HG03571 (cell line): ENCODE measurements at regions not wholly inside any gene's neighbourhood (a gene's known extent, or its start where the extent isn't known, plus 50 kb on each side); places are given as distances from the start of the nearest gene placed in this dataset.
"Not testable (repeated sequence)": the region's sequence is repeated elsewhere in the genome, so short reads cannot be mapped to it uniquely, and the experiment has no call there.

ENCODE experiments used
- ATAC-seq: cut with Tn5 transposase; IDR thresholded peaks from one replicate; pipeline ENCODE4 v1.9.1; 2021; ENCODE audit not compliant: unreplicated experiment

- ATAC-seq, result no peak
Observed at GRCh38 chr1:14334336-14335176, 263.9 kb upstream of the KAZN start.

DNA sequence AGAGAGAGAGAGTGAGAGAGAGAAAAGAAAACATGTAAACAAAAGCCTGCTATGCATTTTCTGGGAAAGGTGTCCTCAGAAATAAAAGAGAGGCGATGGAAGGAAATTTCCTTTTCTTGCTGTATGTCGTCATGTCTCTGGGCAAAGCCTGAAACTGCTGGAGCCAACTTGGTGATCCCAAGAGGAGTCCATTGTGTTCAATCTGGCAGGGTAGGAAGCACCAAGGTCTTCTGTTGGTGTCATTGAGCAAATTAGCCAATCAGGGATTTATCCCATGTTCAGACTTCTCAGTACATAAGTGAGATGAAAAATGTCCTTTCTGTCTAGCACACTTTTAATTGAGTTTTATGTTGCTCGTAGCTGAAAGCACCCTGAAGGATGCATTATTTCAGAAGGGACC lies 260.0 kb upstream of the KAZN start:
- ATAC-seq, result no peak

DNA sequence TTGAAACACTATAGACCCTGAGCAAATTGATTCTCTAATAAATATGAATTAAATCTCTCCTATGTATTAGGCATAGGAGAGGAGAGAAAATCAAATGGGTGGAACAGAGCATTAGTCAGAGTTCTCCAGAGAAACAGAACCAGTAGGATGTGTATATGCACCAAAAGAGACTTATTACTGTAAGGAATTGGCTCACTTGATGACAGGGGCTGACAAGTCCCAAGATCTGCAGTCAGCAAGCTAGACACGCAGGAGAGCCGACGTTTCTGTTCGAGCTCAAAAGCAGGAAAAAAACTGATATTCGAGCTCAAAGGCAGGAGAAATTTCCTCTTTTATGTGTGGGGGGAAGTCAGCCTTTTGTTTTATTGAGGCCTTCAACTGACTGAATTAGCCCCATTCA lies 259.2 kb upstream of the KAZN start:
- ATAC-seq, result no peak

- ATAC-seq, result no peak
Observed at GRCh38 chr1:14340002-14340785, 258.3 kb upstream of the KAZN start.

DNA sequence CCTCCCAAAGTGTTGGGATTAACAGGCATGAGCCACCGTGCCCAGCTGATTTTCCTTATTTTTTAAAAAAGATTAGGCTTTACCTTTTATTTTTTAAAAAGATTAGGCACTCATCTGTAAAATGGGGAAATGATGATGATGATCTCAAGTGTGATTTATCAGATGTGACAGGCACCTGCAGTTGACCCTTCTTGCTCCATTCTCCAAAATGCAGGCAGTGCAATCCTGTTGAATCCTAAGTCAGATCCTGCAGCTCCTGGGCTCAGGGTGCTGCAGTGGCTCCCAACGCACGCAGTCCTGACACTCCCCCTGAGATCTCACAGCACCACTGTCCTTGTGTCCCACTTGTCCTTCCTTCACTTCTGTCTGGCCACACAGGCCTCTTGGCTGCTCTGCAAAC lies 257.3 kb upstream of the KAZN start:
- no peak for ATAC-seq

GRCh38 chr1:14345946-14346550 lies 252.4 kb upstream of the KAZN start:
- ATAC-seq, result no peak

GRCh38 chr1:14347186-14347585 lies 251.3 kb upstream of the KAZN start:
- ATAC-seq, result no peak

GRCh38 chr1:14347776-14348175 lies 250.7 kb upstream of the KAZN start:
- no peak for ATAC-seq

DNA sequence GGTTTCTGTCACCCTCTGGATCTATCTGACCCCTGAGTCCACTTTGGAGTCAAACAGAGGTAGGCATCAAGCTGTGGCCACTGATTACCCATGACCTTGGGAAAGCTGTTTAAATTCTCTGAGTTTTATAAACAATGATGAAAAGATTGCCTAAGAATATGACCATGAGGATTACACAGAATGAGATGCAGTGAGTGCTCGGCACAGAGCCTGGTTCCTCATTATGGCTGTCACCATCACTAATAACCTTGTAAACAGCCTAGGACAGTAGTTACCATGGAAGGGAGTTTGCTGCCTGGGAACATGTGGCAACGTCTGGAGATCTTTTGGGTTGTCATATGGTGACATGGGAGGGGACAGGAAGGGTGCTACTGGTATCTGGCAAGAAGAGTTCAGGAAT lies 248.3 kb upstream of the KAZN start:
- no peak for ATAC-seq

GRCh38 chr1:14352897-14353296 lies 245.6 kb upstream of the KAZN start:
- no peak for ATAC-seq

GRCh38 chr1:14361005-14361404 lies 237.5 kb upstream of the KAZN start:
- not testable (repeated sequence) for ATAC-seq

- no peak for ATAC-seq
Observed at GRCh38 chr1:14362331-14362730, 236.2 kb upstream of the KAZN start.

GRCh38 chr1:14363036-14363590 lies 235.4 kb upstream of the KAZN start:
- ATAC-seq, result no peak

DNA sequence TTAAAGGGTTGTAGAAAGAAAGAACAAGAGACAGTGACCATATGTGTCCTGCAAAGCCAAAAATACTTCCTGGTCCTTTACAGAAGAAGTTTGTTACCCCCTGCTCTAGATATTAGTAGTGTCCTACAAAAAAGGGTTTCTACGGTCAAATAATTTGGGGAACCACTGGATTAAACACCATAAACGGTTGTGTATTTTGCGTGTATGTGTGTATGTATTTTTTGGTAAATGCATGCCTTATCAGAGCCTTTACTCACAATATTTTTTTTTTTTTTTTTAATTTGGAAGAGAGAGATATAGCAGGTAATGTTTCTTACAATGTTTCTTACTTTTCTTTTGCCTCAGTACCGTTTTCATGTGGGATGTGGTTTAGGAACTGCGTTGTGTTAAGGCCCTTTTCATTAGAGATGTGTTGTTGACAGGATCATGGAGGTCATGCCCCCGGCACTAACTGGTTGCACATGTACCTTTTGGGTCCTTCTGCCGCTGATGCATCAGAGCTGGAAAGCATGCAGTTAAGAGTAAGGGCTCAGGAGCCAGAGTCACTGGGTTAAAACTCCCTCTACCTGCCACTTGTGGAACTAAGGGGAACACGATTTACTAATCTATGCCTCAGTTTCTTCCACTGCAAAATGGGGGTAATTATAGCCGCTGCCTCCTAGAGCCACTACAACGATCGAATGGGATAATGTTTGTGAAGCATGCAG lies 234.6 kb upstream of the KAZN start:
- no peak for ATAC-seq

DNA sequence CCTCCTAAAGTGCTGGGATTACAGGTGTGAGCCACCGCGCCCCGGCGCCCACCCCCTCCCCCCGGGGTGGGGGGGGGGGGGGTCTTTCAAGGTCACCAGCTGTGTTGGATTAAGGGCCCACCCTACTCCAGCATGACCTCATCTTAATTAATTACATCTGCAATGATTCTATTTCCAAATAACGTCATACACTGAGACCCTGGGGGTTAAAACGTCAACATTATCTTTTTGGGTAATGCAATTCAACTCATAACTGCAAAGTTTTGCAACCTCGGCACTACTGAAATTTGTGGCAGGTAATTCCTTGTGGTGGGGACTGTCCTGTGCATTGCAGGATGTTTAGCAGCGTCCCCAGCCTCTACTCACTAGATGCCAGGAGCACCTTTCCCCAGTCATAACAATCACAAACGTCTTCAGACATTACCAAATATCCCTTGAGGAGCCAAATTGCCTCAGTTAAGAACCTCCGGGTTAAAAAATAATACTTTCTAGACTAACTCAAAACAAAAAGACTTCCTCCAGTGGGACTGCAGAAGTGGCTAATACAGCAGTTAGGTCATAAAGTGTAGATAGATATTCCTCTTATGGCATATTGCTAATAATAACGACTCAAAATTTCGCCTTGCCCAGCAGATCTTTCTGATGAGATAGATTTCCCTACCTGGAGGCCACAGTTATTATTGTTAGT lies 233.0 kb upstream of the KAZN start:
- ATAC-seq, result no peak

DNA sequence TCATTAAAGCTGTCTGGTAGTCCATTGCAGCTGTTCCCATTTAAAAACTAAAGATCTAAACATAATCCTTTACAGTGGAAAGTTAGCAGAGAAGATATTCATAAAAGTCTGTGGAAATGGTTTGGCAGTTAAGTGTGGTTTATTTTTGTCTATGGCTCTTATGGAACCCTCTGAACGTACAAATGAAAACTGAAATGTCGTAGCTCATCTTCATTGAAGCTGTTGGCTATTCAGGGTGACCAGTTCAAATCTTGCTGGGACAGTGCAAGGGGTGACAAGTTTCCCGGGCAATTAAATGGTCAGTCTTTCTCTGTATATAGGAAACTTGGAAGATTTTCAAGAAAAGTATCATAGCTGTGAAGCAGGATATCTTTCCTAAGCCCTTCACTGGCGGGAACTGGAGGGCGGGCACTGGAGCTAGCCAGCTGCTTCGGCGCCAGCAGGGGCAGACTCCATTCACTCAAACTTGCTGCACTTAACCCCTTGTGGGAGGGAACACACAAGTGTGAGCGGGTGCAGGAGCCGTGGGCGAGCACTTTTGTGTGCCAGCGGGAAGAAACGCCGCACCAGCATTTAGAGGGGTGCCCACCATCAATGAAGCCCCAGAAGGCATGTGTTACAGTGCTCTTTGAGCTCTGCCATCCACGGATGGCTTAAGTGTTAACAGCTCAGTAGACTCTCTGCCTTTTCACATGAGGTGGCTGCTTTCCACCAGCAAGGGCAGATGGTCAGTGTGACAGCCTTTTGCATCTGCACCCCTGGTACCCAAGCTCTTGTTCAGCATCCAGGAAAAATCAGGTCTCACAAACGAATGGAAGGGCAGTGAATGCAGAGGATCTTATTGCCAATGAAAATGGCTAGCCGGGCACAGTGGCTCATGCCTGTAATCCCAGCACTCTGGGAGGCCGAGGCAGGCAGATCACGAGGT lies 232.1 kb upstream of the KAZN start:
- no peak for ATAC-seq

DNA sequence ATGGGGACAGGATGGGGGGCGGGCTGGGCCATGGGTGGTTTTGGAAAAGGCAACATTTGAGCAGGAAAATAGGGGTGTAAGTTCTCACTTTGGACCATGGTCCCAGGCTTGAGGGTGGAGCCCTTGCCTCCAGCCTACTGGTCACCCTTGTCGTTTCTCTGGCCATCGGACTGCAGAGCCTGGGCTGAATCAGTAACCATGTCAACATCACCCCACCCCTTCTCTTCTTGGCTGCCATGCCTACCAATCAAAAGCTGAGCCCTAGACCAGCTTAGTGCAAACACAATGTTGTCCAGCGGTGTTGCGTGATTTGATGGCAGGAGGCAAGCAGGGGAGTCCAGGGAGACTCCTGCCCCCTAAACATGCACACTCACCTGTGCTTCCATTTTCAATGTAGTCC lies 231.0 kb upstream of the KAZN start:
- no peak for ATAC-seq

GRCh38 chr1:14369526-14370213 lies 228.8 kb upstream of the KAZN start:
- ATAC-seq, result no peak
